Fibroblast of skin of back (primary cell): ENCODE measurements at regions not wholly inside any gene's neighbourhood (a gene's known extent, or its start where the extent isn't known, plus 50 kb on each side); places are given as distances from the start of the nearest gene placed in this dataset.

ENCODE experiments used
- DNase-seq: peaks from one replicate; pipeline ENCODE4 v3.0.0-alpha.2; 2013

- no peak for DNase-seq
Observed at GRCh38 chr14:76924371-76925096, 98.3 kb downstream of the LRRC74A start.

- no peak for DNase-seq
Observed at GRCh38 chr14:76923431-76924370, 97.5 kb downstream of the LRRC74A start.

- peak; percentile 89 for DNase-seq
Observed at GRCh38 chr14:76922584-76922983, 96.4 kb downstream of the LRRC74A start.

GRCh38 chr14:76922092-76922491, 95.9 kb downstream of the LRRC74A start:
- DNase-seq: no peak

GRCh38 chr14:76921088-76921399, 94.8 kb downstream of the LRRC74A start:
- no peak for DNase-seq

- DNase-seq: peak; percentile 81
Observed at GRCh38 chr14:76920331-76921087, 94.3 kb downstream of the LRRC74A start.

- peak; percentile 95 for DNase-seq
Observed at GRCh38 chr14:76919431-76920330, 93.5 kb downstream of the LRRC74A start.
